ENCODE measurements at regions not wholly inside any gene's neighbourhood (a gene's known extent, or its start where the extent isn't known, plus 50 kb on each side); places are given as distances from the start of the nearest gene placed in this dataset.
"Not testable (repeated sequence)": the region's sequence is repeated elsewhere in the genome, so short reads cannot be mapped to it uniquely, and the experiment has no call there.

GRCh38 chr2:180927030-180927686 lies 53.2 kb upstream of the UBE2E3 start:
- no peak for DNase-seq

- DNase-seq = no peak
Measured at GRCh38 chr2:180925700-180926099, 54.7 kb upstream of the UBE2E3 start.

GRCh38 chr2:180924063-180924462 lies 56.3 kb upstream of the UBE2E3 start:
- DNase-seq = no peak

GRCh38 chr2:180910831-180911665 lies 69.4 kb upstream of the UBE2E3 start:
- DNase-seq = no peak

- DNase-seq = no peak
Measured at GRCh38 chr2:180907731-180908130, 72.7 kb upstream of the UBE2E3 start.

- DNase-seq = no peak
Measured at GRCh38 chr2:180905461-180905860, 74.9 kb upstream of the UBE2E3 start.

GRCh38 chr2:180905002-180905401 lies 75.4 kb upstream of the UBE2E3 start:
- no peak for DNase-seq

GRCh38 chr2:180901331-180901730 lies 79.1 kb upstream of the UBE2E3 start:
- no peak for DNase-seq

- DNase-seq = no peak
Measured at GRCh38 chr2:180893752-180894151, 86.7 kb upstream of the UBE2E3 start.

GRCh38 chr2:180892091-180892490 lies 88.3 kb upstream of the UBE2E3 start:
- no peak for DNase-seq

- no peak for DNase-seq
Measured at GRCh38 chr2:180891360-180891759, 89.0 kb upstream of the UBE2E3 start.

GRCh38 chr2:180890781-180891180 lies 89.6 kb upstream of the UBE2E3 start:
- DNase-seq = no peak

- DNase-seq = no peak
Measured at GRCh38 chr2:180882959-180883358, 97.4 kb upstream of the UBE2E3 start.

GRCh38 chr2:180876506-180876905 lies 103.9 kb upstream of the UBE2E3 start:
- no peak for DNase-seq

- DNase-seq = no peak
Measured at GRCh38 chr2:180873219-180873618, 107.2 kb upstream of the UBE2E3 start.

GRCh38 chr2:180872781-180873180 lies 107.6 kb upstream of the UBE2E3 start:
- not testable (repeated sequence) for DNase-seq

- DNase-seq = no peak
Measured at GRCh38 chr2:180872255-180872654, 108.2 kb upstream of the UBE2E3 start.

- no peak for DNase-seq
Measured at GRCh38 chr2:180871649-180872048, 108.8 kb upstream of the UBE2E3 start.

GRCh38 chr2:180849851-180850250 lies 130.6 kb upstream of the UBE2E3 start:
- no peak for DNase-seq

- no peak for DNase-seq
Measured at GRCh38 chr2:180848393-180848792, 132.0 kb upstream of the UBE2E3 start.

GRCh38 chr2:180846756-180847472 lies 133.5 kb upstream of the UBE2E3 start:
- DNase-seq = no peak

- DNase-seq = no peak
Measured at GRCh38 chr2:180842461-180842860, 137.9 kb upstream of the UBE2E3 start.

- no peak for DNase-seq
Measured at GRCh38 chr2:180840641-180841040, 139.8 kb upstream of the UBE2E3 start.

- DNase-seq = no peak
Measured at GRCh38 chr2:180829836-180830235, 150.6 kb upstream of the UBE2E3 start.

Data from activated CD4-positive, alpha-beta T cell treated with anti-CD3 and anti-CD28 coated beads, Interleukin-10, Interleukin-2, amounts not matched to agents 100 ng/mL and 50 ng/mL, durations not matched to agents 16 hours and 8 hours (primary cell).